ENCODE measurements at regions not wholly inside any gene's neighbourhood (a gene's known extent, or its start where the extent isn't known, plus 50 kb on each side); places are given as distances from the start of the nearest gene placed in this dataset.

- TF ChIP-seq POLR2AphosphoS5 (IDR thresholded peaks at IDR 0.05; ENCODE audit: low read depth, low read length) (no peak), POU2F2 (IDR thresholded peaks at IDR 0.05; ENCODE audit: low read depth, low read length) (no peak), SPI1 (IDR thresholded peaks at IDR 0.05; ENCODE audit: low read depth, low read length) (no peak)
These were observed 371.8 kb upstream of the PTGER4 start for GRCh38 chr5:40307920-40308319.

Measured in GM12891 (cell line).